Kasumi-1 (cell line): ENCODE measurements at regions not wholly inside any gene's neighbourhood (a gene's known extent, or its start where the extent isn't known, plus 50 kb on each side); places are given as distances from the start of the nearest gene placed in this dataset.
"Not testable (repeated sequence)": the region's sequence is repeated elsewhere in the genome, so short reads cannot be mapped to it uniquely, and the experiment has no call there.

Experiments used
- DNase-seq, 2 experiments: peaks; one replicate each; lab custom pipeline; 2025; lab: John Stamatoyannopoulos, UW

DNA sequence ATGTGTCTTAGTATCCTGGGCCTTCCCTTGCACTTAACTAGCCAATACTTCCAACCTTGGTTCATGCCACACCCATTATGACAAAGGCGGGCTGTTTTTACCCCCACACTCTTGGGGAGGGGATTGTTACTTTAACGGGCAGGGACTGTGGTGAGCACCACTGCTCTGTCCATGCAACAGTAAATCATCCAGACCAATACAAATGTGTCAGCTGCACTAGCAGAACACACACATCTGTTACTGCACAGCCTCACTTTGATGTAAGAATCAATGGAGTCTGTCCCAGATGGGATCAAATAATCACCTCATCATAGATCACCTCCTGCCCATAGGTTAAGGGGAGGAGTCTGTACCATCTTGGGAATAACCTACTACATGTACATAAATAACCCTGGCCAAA lies 58.1 kb downstream of the NPAP1 start:
- no peak for DNase-seq

DNA sequence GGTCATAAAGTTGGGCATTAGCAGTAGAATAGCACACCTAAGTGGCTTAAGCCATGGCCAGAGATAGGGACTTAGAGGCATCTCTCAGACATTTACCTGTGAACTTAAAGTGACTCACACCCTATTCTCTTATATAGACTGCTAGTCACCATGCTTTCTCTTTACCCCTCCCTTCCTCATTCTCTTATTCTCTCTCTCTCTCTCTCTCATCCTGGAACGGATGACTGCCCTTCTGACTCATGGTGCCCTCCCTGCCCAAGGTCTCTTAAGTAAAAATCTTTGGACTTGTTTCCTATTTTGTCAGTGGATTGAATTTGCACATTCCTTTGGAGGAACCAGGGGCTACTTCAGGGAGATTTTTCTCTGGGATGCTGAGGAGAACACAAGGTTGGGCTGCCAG lies 58.8 kb downstream of the NPAP1 start:
- no peak for DNase-seq

DNA sequence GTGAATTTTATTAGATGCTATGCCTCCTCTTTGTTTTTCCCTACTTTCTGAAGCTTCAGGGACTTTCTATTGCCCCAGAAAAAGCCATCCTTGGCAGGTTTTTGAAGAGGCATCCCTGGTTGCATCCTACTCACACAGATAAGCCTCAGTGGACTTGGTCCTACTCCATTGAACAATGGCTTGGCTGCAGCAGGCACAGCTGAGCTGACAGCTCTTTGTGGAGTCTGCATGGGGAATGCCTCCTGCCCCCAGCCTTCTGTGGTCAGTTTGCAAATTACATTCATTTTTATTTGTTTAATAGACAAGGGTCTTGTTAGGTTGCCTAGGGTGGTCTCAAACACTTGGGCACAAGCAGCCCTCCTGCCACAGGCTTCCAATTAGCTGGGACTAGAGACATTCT lies 69.7 kb downstream of the NPAP1 start:
- no peak for DNase-seq

DNA sequence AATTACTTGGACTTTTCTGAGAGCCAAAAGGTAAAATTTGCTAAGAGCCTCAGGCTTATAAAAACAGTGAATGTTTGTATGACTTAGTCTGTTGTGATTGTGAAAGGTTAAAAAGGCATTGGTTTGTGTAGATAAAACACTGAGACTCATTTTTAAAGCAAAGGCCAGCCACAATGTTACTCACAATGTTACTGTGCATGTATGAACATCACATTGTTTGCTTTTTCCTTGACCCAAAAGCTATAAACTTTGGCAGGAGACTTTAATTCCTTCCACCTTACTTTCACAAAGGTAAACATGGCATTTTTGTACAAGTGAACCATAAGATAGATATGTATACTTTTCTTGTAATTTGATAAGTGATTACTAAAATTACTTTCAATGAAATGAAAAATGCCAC lies 70.5 kb downstream of the NPAP1 start:
- no peak for DNase-seq

DNA sequence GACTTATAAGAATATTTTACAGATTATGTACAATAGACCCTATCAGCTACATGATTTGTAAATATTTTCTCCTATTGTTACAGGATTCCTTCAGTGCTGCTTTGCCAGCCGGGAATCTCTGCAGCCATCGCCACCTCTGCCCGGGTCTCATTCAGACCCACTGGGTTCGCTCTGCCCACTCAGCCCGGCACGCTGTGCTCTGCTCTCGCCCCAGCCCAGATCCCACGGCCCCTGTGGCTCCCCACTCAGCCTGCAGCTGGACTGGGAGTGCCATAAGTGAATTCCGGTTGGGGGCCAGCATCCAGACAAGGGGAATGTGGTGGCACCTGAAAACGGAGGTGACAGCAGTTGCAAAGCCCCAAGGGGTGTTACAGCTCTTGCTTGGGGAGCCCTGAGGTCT lies 71.8 kb downstream of the NPAP1 start:
- no peak for DNase-seq

DNA sequence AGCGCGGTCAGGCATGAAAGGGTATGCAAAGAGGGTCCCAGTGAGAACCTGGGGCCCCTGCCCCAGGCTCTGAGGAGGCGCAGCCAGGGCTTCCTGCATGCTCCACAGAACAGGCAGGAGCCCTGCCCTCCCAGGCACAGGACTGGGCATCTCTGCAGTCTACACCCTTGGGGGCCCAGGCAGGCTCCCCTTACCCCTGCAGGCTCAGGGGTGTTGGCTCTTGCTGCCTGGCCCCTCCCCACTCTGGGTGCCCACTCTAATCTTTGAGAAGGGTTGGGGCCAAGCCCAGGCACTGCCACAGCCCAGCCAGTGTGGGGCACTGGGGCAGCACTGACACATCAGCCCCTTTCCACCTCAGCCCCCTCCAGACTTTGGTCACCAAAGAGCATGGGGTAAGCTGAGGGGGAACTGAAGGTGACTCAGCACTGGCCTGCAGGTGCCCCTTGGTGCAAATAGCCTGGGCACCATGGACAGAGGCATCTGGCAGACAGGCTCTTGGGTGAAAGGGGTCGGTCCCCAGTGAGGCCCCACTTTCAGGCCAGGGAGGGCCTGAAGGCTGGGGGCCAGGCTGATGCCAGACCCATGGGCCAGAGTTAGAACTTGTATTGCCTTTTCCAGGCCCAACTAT lies 73.4 kb downstream of the NPAP1 start:
- DNase-seq, result no peak

DNA sequence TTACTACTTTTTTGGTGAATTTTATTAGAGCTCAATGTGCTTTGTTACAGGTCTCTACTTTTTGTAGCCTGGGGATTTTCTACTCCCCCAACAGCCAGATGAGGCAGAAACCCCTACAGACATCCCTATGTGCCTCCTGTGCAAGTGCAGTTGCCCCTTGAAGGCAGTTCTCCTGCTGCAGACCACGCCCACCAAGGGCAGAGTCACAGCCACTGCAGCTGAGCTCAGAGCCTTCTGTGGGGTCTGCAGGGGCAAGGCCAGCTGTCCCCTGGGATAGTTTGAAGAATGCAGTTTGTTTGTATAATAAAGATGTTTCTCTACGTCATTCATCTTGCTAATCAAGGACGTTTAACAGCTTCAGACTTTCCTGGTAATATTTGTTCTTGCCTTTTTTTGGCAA lies 76.8 kb downstream of the NPAP1 start:
- no peak for DNase-seq

DNA sequence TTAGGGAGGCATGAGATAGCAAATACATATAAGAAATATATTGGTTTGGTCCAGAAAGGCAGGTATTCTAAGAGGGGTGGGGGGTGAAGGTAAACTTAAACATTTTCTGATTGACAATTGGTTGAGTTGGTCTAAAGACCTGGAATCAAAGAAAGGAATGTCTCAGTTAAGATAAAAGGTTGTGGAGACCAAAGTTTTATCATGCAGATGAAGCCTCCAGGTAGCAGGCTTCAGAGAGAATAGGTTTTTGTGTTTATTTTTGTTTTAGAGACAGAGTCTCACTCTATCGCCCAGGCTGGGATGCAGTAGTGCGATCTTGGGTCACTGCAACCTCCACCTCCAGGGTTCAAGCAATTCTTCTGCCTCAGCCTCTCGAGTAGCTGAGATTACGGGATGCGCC lies 80.5 kb downstream of the NPAP1 start:
- no peak for DNase-seq

DNA sequence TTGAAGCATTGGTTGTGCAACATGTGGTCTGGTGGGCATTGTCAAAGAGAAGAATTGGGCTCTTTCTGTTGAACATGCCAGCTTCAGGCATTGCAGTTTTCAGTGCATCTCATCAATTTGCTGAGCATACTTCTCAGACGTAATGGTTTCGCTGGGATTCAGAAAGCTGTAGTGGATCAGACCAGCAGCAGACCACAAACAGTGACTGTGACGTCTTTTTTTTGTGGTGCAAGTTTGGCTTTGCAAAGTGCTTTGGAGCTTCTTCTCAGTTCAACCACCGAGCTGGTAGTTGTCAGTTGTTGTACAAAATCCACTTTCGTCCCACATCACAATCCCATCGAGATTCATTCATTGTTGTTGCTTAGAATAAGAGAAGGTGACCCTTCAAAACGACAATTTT lies 84.5 kb downstream of the NPAP1 start:
- DNase-seq, result no peak

DNA sequence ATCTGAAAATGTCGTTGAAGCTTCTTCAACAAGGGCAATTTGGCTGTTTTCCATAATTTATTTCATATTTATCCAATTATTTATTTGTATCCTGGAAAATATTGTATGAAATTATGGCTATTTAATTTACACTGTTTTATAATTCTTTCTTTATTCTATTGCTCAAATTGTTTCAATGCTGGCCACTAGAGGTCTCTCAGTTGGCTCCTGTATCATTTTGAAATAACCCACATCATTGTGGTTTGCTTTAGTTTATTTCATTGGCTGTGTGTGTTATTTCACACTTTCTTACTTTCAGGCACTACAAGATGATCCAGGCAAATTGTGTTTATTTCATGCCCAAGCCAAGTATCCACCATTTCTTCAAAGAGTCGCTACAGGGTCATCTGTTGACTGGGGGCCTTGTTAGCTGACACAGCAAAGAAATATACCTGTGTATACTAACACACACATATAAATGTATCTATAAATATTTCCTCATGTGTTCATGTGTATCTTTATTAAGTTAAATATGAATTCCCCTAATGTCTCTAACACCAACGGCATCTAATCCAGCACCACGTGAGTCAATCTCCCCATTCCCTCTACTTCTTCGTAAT lies 86.2 kb downstream of the NPAP1 start:
- DNase-seq, result peak; percentile 8

DNA sequence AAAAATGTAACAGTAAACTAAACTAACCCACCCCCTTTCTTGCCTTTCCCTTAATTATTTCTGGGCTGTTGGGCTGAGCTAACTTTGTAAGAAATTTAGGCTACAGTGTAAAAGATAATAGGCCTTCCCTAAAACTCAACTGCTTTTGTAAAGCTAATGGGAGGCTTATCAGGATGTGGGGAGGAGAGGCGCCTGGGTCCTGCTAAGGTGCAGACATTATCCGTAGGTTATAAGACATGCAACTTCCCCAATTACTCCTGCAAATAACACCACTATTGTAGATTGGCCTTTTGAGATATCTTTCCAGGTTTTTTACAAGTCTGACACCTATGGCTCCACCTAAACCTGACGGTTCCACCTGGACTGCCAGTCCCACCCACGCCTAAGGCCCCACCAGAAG lies 88.3 kb downstream of the NPAP1 start:
- no peak for DNase-seq

DNA sequence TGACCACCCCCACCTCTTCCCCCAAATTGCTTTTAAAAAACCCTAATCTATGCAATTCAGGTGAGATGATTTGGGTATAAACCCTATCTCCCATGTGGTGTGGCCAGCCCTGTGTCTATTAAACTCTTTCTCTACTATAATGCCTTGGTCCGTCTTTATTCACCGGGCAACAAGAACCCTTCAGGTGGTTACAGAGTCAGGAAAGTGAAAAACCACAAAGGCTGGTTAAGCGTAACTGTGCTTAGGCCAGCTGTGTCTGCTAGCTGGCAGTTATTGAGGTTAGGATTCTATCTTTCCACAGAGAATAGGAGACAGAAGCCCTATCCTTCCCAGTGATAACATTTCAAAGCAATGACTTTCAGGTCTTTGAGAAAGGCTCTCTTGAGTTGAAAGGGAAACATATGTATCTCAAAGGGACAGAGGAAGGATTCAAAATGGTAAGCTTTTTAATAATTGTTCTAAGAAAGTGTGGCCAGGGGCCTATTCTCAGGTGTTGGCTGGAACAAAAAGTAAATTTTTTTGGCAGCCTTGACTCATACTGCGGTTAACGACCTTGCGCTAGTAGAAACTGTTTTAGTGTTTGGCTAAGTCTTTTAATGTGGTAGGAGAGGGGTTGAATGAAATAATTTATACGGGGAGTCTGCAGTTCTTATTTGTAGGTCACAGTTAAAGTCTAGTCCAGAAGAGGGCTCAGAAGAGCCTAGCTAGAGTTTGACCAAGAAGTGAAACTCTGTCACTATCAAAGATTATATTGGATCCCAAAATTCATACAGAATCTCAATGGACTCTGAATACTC lies 89.0 kb downstream of the NPAP1 start:
- no peak for DNase-seq

DNA sequence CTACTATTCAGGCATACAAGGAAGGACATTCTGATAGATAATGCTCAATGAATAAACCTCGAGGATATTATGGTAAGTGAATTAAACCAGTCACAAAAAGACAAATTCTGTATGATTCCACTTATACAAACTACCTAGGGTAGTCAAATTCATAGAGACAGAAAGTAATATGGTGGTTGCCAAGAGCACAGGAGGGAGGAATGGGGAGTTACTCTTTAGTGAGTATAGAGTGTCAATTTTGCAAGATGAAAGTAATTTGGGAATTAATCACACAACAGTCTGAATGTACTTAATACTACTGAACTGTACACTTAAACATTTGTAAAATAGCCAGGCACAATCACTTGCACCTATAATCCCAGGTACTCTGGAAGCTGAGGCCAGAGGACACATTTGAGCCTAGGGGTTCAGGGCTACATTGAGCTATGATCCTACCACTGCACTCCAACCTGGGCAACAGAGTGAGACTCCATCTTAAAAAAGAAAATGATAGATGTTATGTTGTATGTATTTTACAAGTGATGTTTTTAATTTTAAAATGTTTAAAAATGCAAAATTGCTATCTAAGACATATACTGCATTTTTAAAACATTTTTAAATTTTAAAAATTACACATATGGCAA lies 91.0 kb downstream of the NPAP1 start:
- DNase-seq, result no peak

DNA sequence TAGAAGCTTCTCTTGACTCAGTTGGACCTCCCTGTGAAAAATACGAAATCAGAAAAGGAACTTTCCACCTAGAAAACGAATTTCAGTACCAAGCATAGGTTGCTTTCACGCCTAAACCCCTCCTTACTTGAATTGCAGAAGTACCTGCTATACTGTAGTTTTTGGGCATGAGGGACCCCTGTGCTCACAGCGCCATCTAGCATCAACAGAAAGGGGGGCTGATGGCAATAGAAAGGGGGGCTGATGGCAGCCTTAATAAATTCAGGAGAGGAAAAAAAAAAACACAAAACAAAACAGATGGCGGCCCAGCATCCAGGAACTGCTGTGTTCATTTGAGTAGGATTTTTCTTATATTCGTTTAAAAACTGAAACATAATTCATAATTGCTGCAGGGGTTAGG lies 96.7 kb downstream of the NPAP1 start:
- DNase-seq, result no peak

DNA sequence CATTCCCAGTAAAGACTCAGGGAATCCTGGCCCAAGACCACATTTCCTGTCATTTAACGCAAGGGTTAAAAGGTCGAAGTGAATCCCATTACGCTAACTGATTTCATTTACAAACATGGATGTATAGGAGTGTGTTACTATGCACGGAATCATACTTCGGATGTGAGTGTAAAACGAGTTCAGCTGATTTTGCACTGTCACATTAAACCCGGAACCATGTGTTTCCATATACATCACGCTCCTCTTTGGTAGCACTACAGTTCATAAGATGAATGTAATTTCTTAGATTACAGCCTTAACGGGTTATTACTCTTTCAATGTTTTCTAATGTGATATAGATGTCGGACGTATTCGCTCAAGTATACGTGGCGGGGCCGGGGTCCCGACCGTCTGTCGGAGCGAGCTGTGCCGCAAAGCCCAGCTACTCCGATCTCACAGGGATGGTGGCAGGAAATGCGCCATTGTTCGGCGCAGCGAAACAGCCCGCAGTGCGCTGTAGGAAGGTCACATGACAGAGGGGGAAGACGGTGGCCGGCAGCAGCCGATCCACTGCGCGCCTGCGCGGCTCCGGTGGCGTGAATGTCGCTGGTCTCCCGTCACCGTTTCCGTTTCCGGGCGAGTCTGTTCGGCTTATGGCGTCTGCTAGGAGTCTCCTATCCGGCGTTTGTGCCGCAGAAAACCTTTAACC lies 97.3 kb downstream of the NPAP1 start:
- no peak for DNase-seq

DNA sequence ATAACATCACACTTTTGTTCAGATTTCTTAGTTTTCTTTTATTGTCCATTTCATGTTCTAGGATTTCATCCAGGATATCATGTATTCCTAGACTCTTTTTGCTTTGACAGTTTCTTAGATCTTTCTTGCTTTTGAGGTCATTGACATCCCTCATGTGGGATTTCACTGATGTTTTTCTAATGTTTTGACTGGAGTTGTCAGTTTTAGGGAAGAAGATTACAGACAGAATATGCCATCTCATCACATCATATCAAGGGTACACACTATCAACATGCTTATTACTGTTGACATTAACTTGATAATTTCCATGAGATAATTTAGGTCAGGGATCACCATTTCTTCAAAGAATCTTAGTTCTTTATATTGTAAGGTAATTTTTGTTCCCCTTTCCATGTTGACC lies 101.7 kb downstream of the NPAP1 start:
- DNase-seq, result no peak

DNA sequence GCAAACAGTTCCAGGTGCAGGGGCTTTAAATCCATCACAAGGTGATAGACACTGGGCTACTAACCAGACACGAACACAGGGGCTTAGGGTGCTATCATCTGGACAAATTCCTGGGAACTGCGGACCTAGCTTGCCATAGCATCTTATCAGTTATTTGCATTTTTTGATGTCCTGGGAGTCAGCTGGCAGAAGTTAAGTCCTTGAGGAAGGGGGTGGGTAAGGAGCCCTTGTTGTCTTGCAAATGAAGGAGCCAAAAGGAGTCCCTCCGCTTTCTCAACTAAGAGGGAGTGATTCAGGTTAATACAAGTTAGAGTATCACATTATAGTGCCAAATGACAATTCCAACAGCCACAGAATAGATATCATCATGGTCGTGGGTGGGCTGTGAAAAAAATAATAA lies 108.9 kb downstream of the NPAP1 start:
- no peak for DNase-seq

DNA sequence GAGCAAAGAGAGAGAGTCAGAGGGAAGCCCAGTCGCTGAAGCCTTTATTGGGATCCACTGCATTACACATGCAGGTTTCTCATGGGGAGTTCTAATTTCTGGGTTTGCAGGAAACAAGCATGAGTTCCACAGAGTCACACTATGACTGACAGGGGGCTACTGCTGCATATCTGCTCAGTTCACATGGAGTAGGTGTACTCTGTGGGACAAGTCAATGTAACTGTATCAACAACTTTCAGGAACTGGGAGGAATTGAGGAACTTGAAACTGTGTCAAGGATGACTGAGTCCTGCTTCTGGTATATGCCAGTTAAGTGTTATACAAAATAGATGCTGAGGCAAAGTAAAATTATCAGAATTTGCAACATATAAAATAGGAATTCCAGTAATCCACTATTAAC lies 110.8 kb downstream of the NPAP1 start:
- DNase-seq, result no peak

DNA sequence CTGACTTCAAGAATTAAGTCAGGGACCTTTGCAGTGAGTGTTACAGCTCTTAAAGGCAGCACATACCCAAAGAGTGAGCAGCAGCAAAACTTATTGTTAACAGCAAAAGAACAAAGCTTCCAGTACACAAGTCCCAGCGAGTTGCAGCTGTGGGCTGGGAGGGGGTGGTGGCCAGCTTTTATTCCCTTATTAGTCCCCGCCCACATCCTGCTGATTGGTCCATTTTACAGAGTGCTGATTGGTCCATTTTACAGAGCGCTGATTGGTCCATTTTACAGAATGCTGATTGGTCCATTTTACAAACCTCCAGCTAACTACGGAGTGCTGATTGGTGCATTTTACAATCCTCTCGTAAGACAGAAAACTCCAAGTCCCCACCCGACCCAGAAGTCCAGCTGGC lies 127.0 kb downstream of the NPAP1 start:
- not testable (repeated sequence) for DNase-seq

DNA sequence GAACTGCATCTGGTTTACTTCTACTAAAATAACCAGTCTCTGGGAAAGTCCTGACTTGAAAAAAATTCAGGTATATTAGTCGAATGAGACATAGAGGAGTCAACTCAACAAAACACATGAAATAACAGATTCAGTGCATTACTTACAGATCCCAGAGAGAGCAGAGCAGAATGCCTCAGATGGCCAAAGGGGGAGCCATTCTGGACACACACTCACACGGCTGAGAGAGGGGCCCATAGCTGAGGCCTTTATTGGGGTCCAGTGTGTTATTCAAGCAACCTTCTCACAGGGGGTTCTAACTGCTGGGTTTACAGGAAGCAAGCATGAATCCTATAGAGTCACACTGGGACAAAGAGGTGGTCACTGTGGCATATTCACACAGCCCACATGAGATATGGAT lies 135.1 kb upstream of the SNRPN start:
- no peak for DNase-seq

DNA sequence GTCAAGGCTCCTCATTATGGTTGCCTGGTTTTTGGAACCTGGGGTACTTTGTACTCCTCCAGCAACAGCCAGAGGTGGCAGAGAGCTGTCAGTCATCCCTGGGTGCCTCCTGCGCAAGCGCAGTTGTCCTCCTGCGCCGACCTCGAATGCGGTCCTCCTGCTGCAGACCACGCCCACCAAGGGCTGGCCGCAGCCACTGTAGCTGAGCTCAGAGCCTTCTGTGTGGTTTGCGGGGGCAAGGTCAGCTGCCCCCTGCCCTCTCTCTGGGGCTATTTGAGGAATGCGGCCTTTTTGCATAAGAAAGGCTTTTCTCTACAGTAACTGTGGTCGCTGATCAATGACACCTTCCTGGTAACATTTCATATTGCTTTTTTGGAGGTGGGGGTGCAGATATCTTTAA lies 131.3 kb upstream of the SNRPN start:
- DNase-seq, result no peak

DNA sequence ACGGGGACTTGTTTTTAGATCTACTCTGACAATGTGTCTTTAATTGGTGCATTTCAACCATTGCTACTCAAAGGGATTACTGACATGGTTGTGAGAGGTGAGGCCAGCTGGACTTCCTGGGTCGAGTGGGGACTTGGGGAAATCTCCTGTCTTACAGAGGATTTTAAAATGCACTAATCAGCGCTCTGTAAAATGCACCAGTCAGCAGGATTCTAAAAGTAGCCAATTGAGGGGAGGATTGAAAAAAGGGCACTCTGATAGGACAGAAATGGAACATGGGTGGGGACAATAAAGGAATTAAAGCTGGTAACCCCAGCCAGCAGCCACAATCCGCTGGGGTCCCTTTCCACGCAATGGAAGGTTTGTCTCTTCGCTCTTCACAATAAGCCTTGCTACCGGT lies 122.5 kb upstream of the SNRPN start:
- DNase-seq, result no peak

DNA sequence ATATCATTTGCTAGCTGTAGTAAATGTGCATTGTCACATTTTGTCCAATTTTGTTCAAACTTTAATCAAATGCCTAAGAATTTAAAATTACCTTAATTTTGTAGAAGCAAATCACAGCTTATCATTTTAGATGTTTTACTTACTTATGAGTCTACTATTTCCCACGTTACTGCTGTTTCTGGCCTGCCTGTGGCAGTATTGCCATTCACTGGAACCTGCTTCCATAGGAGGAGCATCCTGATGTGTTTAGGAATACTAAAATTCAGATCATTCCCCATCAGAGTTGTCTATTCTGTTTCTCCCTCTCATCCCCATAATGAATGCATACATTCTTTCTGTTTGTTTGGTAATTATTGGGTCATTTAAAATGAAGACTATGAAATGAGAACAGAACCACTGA lies 119.5 kb upstream of the SNRPN start:
- DNase-seq, result no peak
